GM12878 (cell line): ENCODE measurements at regions not wholly inside any gene's neighbourhood (a gene's known extent, or its start where the extent isn't known, plus 50 kb on each side); places are given as distances from the start of the nearest gene placed in this dataset.

ENCODE experiments used
- ATAC-seq: fragments of 200-7000 bp; cut with Tn5 transposase; 3 replicates; pipeline ENCODE4 v1.9.1; 2020; ENCODE audit warnings: mild to moderate bottlenecking, moderate library complexity
- BruUV-seq: library from RNA; stranded (reverse); fragments of 400-500 nt; replicated peaks from 2 replicates; lab custom pipeline; 2021; lab: Mats Ljungman, UMichigan
- CTCF ChIA-PET: fragments of 300-600 bp; sonication (Branson Sonifier 250); formaldehyde crosslinking; extraction: SDS; loops from one replicate; lab custom pipeline; 2021; ENCODE audit warnings: inconsistent platforms; lab: Yijun Ruan, JAX
- POLR2A ChIA-PET: fragments of 350-600 bp; formaldehyde crosslinking; extraction: SDS; loops from one replicate; lab custom pipeline; 2021; ENCODE audit warnings: inconsistent platforms; lab: Charles Lee
- RAD21 ChIA-PET: fragments of 300-600 bp; sonication (Branson Sonifier 250); formaldehyde crosslinking; loops from one replicate; lab custom pipeline; 2023; ENCODE audit warnings: antibody characterized with exemption; ENCODE audit not compliant: unreplicated experiment; lab: Charles Lee
- SMC1A ChIA-PET: fragments of 300-600 bp; sonication (Branson Sonifier 250); formaldehyde crosslinking; loops from one replicate; lab custom pipeline; 2023; ENCODE audit not compliant: unreplicated experiment, uncharacterized antibody; lab: Charles Lee
- DNase-seq: peaks from one replicate; pipeline ENCODE4 v3.0.0-alpha.2; 2011; ENCODE audit warnings: low read depth, low spot score
- FAIRE-seq: peaks from 3 replicates; lab custom pipeline; 2011; peaks lifted over from hg19 to GRCh38; lab: Jason Lieb, UNC
- H2AFZ ChIP-seq: 2 replicates; pipeline ENCODE4 v1.6.0; 2011; ENCODE audit warnings: low read depth, low read length, control low read depth; ENCODE audit not compliant: control insufficient read depth
- H3K27ac ChIP-seq: 2 replicates; pipeline ENCODE4 v1.5.1; 2011; ENCODE audit warnings: control low read depth; ENCODE audit not compliant: control insufficient read depth, insufficient read depth
- H3K27me3 ChIP-seq, 2 experiments: replicated peaks in 1 of 2; 2 replicates each; pipeline versions ENCODE4 v1.6.0 to v1.6.1; 2011; ENCODE audit warnings: low read length in 1 of 2; ENCODE audit not compliant: control insufficient read depth in 2 of 2, insufficient read depth in 2 of 2
- H3K36me3 ChIP-seq, 2 experiments: 2 replicates each; pipeline ENCODE4 v1.5.1; 2011; ENCODE audit warnings: low read length in 1 of 2; ENCODE audit not compliant: control insufficient read depth in 2 of 2, insufficient read depth in 2 of 2
- H3K4me1 ChIP-seq: 2 replicates; pipeline ENCODE4 v1.6.1; 2011; ENCODE audit warnings: mild to moderate bottlenecking, low read length, moderate library complexity, mixed read lengths; ENCODE audit not compliant: control insufficient read depth, insufficient read depth
- H3K4me2 ChIP-seq: 2 replicates; pipeline ENCODE4 v1.6.0; 2011; ENCODE audit warnings: control low read depth; ENCODE audit not compliant: control insufficient read depth, insufficient read depth
- H3K4me3 ChIP-seq: fragments of 200-600 bp; sonication (generic); 2 replicates; pipeline ENCODE4 v1.5.1; 2016
- H3K79me2 ChIP-seq: 2 replicates; pipeline ENCODE4 v1.6.0; 2011; ENCODE audit warnings: low read length; ENCODE audit not compliant: control insufficient read depth, insufficient read depth
- H3K9ac ChIP-seq: 2 replicates; pipeline ENCODE4 v1.8.0; 2011; ENCODE audit warnings: low read length, control low read depth, mixed read lengths; ENCODE audit not compliant: control insufficient read depth, insufficient read depth
- H3K9me3 ChIP-seq: replicated peaks from 3 replicates; pipeline ENCODE4 v1.5.1; 2011; ENCODE audit warnings: mild to moderate bottlenecking, low read length; ENCODE audit not compliant: control insufficient read depth, insufficient read depth
- H4K20me1 ChIP-seq: 2 replicates; pipeline ENCODE4 v1.6.0; 2011; ENCODE audit not compliant: control insufficient read depth, insufficient read depth
- ELK1 ChIP-seq: IDR thresholded peaks from 2 replicates; pipeline ENCODE4 v1.6.1; 2012; ENCODE audit warnings: low read depth, low read length, improper control_type of control experiment
- ESRRA ChIP-seq: IDR thresholded peaks from 2 replicates; pipeline ENCODE4 v1.6.1; 2012; ENCODE audit warnings: mild to moderate bottlenecking, low read length, improper control_type of control experiment
- FOXK2 ChIP-seq: fragments of 450-650 bp; IDR thresholded peaks from 2 replicates; pipeline ENCODE4 v1.6.1; 2017; ENCODE audit warnings: mild to moderate bottlenecking, moderate library complexity
- NRF1 ChIP-seq: conservative IDR thresholded peaks from 2 replicates; pipeline ENCODE4 v1.6.1; 2011; ENCODE audit warnings: mild to moderate bottlenecking, low read depth, low read length, improper control_type of control experiment
- RAD21 ChIP-seq: IDR thresholded peaks from 2 replicates; pipeline ENCODE4 v1.6.1; 2011; ENCODE audit warnings: mild to moderate bottlenecking, low read depth, low read length, moderate library complexity; ENCODE audit not compliant: insufficient read depth
- SIN3A ChIP-seq: IDR thresholded peaks from 2 replicates; pipeline ENCODE4 v1.6.1; 2012; ENCODE audit warnings: low read depth, low read length, improper control_type of control experiment
- SKIL ChIP-seq: fragments of 450-650 bp; IDR thresholded peaks from 2 replicates; pipeline ENCODE4 v1.6.1; 2017; ENCODE audit warnings: mild to moderate bottlenecking, low read depth, inconsistent platforms; ENCODE audit not compliant: poor library complexity, severe bottlenecking
- SMAD5 ChIP-seq: IDR thresholded peaks from 2 replicates; pipeline ENCODE4 v1.6.1; 2016; ENCODE audit warnings: antibody characterized with exemption, low read depth
- STAT3 ChIP-seq: IDR thresholded peaks from 2 replicates; pipeline ENCODE4 v1.6.1; 2011; ENCODE audit warnings: low read depth, low read length, improper control_type of control experiment
- TARDBP ChIP-seq: IDR thresholded peaks from 2 replicates; pipeline ENCODE4 v1.6.1; 2016; ENCODE audit warnings: borderline replicate concordance
- WGBS: methylation state at CpG from one replicate; pipeline ENCODE4 v1.1.6; 2016; ENCODE audit warnings: low lambda C conversion rate; ENCODE audit not compliant: insufficient replicate concordance, insufficient coverage; ENCODE audit errors: missing lambda C conversion rate; 5-methylcytosine and 5-hydroxymethylcytosine counted together
- in situ Hi-C: fragments of 300-500 bp; cut with MboI; formaldehyde crosslinking; loops from 9 replicates; pipeline ENCODE4 v1.14.3; 2018; ENCODE audit warnings: mixed read lengths
- intact Hi-C: fragments of 100-400 bp; cut with micrococcal nuclease; formaldehyde crosslinking; loops from one replicate; pipeline ENCODE4 v1.14.2; 2022; ENCODE audit not compliant: unreplicated experiment
- TF ChIP-seq, protein P1 (sequence below): fragments of 150-350 bp; IDR thresholded peaks from 2 replicates; pipeline ENCODE4 v1.6.1; 2016; ENCODE audit warnings: low read depth, low read length

- TF ChIP-seq, protein P1, sequence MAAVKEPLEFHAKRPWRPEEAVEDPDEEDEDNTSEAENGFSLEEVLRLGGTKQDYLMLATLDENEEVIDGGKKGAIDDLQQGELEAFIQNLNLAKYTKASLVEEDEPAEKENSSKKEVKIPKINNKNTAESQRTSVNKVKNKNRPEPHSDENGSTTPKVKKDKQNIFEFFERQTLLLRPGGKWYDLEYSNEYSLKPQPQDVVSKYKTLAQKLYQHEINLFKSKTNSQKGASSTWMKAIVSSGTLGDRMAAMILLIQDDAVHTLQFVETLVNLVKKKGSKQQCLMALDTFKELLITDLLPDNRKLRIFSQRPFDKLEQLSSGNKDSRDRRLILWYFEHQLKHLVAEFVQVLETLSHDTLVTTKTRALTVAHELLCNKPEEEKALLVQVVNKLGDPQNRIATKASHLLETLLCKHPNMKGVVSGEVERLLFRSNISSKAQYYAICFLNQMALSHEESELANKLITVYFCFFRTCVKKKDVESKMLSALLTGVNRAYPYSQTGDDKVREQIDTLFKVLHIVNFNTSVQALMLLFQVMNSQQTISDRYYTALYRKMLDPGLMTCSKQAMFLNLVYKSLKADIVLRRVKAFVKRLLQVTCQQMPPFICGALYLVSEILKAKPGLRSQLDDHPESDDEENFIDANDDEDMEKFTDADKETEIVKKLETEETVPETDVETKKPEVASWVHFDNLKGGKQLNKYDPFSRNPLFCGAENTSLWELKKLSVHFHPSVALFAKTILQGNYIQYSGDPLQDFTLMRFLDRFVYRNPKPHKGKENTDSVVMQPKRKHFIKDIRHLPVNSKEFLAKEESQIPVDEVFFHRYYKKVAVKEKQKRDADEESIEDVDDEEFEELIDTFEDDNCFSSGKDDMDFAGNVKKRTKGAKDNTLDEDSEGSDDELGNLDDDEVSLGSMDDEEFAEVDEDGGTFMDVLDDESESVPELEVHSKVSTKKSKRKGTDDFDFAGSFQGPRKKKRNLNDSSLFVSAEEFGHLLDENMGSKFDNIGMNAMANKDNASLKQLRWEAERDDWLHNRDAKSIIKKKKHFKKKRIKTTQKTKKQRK, result no peak
- TF ChIP-seq ELK1, result no peak
- TF ChIP-seq STAT3, result no peak
- no peak for TF ChIP-seq TARDBP
- TF ChIP-seq, all 136 proteins: peak for 0
These were observed 295.6 kb downstream of the PCNX1 start (continued) for GRCh38 chr14:71202881-71203280.

- ATAC-seq, result no peak
- H4K20me1 ChIP-seq, result no peaks in the 10 kb centered on the region
These were observed 296.0 kb downstream of the PCNX1 start for GRCh38 chr14:71203306-71203705.

More at GRCh38 chr14:71203306-71203705, 296.0 kb downstream of the PCNX1 start:
- POLR2A ChIA-PET, result no interaction called here
- no peak for DNase-seq
- in situ Hi-C loops (no loop called here), intact Hi-C loops (no loop called here)
- FAIRE-seq, result no peak
- H3K4me3 ChIP-seq, result no peak overlapping the region
- SMC1A ChIA-PET, result no interaction called here
- H3K79me2 ChIP-seq, result no peaks in the 10 kb centered on the region
- RAD21 ChIA-PET, result no interaction called here
- no peak overlapping the region for H2AFZ ChIP-seq
- H3K9ac ChIP-seq, result no peak overlapping the region
- H3K36me3 ChIP-seq, result no peaks in the 10 kb centered on the region
- 52% methylated on average over 6 of the region's 6 CpGs for WGBS
- no TSS peak for BruUV-seq
- no peak overlapping the region for H3K4me2 ChIP-seq
- H3K27ac ChIP-seq, result no peak overlapping the region
- CTCF ChIA-PET, result no interaction called here
- TF ChIP-seq SKIL (no peak), FOXK2 (no peak), ESRRA (no peak), SMAD5 (no peak), RAD21 (no peak), NRF1 (no peak), SIN3A (no peak)
- no peaks in the 10 kb centered on the region for H3K27me3 ChIP-seq
- no peaks in the 10 kb centered on the region; the same call in 1 of the 3 replicates for H3K9me3 ChIP-seq
- no peaks in the 10 kb centered on the region for H3K4me1 ChIP-seq
